ENCODE measurements at regions not wholly inside any gene's neighbourhood (a gene's known extent, or its start where the extent isn't known, plus 50 kb on each side); places are given as distances from the start of the nearest gene placed in this dataset.
A peak's percentile ranks its signal among the peaks of the same experiment; 100 is the strongest.

GRCh38 chr6:9455864-9456658 is 958.8 kb downstream of the TFAP2A start:
- no peaks in the 10 kb centered on the region for H3K27me3 ChIP-seq (ENCODE audit: insufficient read depth, low read length)
- H3K9me3 ChIP-seq (ENCODE audit: insufficient read depth, low read depth, low read length): no peaks in the 10 kb centered on the region
- H3K36me3 ChIP-seq (ENCODE audit: insufficient read depth, low read length): no peaks in the 10 kb centered on the region
- FAIRE-seq: no peak
- no peaks in the 10 kb centered on the region for H3K79me2 ChIP-seq (ENCODE audit: insufficient read depth, low read length)
- no peak overlapping the region for H3K4me3 ChIP-seq (ENCODE audit: insufficient read depth, low read depth, low read length)
- no peak overlapping the region for H3K27ac ChIP-seq (ENCODE audit: low read depth, low read length)
- H3K9ac ChIP-seq (ENCODE audit: low read length): no peak overlapping the region
- no peaks in the 10 kb centered on the region for H3K9me3 Mint-ChIP-seq (ENCODE audit: unreplicated experiment)
- H3K4me3 Mint-ChIP-seq (ENCODE audit: unreplicated experiment): no peak overlapping the region
- TF ChIP-seq EZH2 (IDR thresholded peaks at IDR 0.05; ENCODE audit: insufficient read depth, low read length): no peak
- TF ChIP-seq CTCF (IDR thresholded peaks at IDR 0.05; ENCODE audit: insufficient read depth, low read depth, low read length): no peak
- peak overlapping the region; percentile 64 for H2AFZ ChIP-seq (ENCODE audit: low read depth, low read length)
- H3K4me2 ChIP-seq (ENCODE audit: low read length): no peak overlapping the region
- H3K4me1 ChIP-seq (ENCODE audit: insufficient read depth, low read length): no peaks in the 10 kb centered on the region
- no peaks in the 10 kb centered on the region for H3K4me1 Mint-ChIP-seq (ENCODE audit: low read depth, unreplicated experiment)
- H3K36me3 Mint-ChIP-seq (ENCODE audit: low read depth, unreplicated experiment): no peaks in the 10 kb centered on the region
- DNase-seq (ENCODE audit: low read depth): no peak
- no peaks in the 10 kb centered on the region for H3K27me3 Mint-ChIP-seq (ENCODE audit: low read depth, unreplicated experiment)
- H4K20me1 ChIP-seq (ENCODE audit: insufficient read depth, low read length): no peaks in the 10 kb centered on the region
- H3K27ac Mint-ChIP-seq (ENCODE audit: unreplicated experiment): no peak overlapping the region

GRCh38 chr6:9439621-9440330 is 975.1 kb downstream of the TFAP2A start:
- no peaks in the 10 kb centered on the region for H3K36me3 ChIP-seq (ENCODE audit: insufficient read depth, low read length)
- TF ChIP-seq CTCF (IDR thresholded peaks at IDR 0.05; ENCODE audit: insufficient read depth, low read depth, low read length) (no peak), EZH2 (IDR thresholded peaks at IDR 0.05; ENCODE audit: insufficient read depth, low read length) (no peak)
- DNase-seq (ENCODE audit: low read depth): no peak
- H4K20me1 ChIP-seq (ENCODE audit: insufficient read depth, low read length): no peaks in the 10 kb centered on the region
- H3K4me3 ChIP-seq (ENCODE audit: insufficient read depth, low read depth, low read length): no peak overlapping the region
- H2AFZ ChIP-seq (ENCODE audit: low read depth, low read length): no peak overlapping the region
- H3K79me2 ChIP-seq (ENCODE audit: insufficient read depth, low read length): no peaks in the 10 kb centered on the region
- Mint-ChIP-seq H3K36me3 (ENCODE audit: low read depth, unreplicated experiment) (no peaks in the 10 kb centered on the region), H3K9me3 (ENCODE audit: unreplicated experiment) (peaks cover 7% of the 10 kb centered on the region), H3K4me3 (ENCODE audit: unreplicated experiment) (no peak overlapping the region), H3K4me1 (ENCODE audit: low read depth, unreplicated experiment) (no peaks in the 10 kb centered on the region), H3K27me3 (ENCODE audit: low read depth, unreplicated experiment) (no peaks in the 10 kb centered on the region), H3K27ac (ENCODE audit: unreplicated experiment) (no peak overlapping the region)
- H3K9me3 ChIP-seq (ENCODE audit: insufficient read depth, low read depth, low read length): no peaks in the 10 kb centered on the region
- no peaks in the 10 kb centered on the region for H3K4me1 ChIP-seq (ENCODE audit: insufficient read depth, low read length)
- H3K4me2 ChIP-seq (ENCODE audit: low read length): no peak overlapping the region
- no peaks in the 10 kb centered on the region for H3K27me3 ChIP-seq (ENCODE audit: insufficient read depth, low read length)
- H3K9ac ChIP-seq (ENCODE audit: low read length): no peak overlapping the region
- FAIRE-seq: no peak
- no peak overlapping the region for H3K27ac ChIP-seq (ENCODE audit: low read depth, low read length)

- H4K20me1 ChIP-seq (ENCODE audit: insufficient read depth, low read length): no peaks in the 10 kb centered on the region
- Mint-ChIP-seq H3K27me3 (ENCODE audit: low read depth, unreplicated experiment) (no peaks in the 10 kb centered on the region), H3K36me3 (ENCODE audit: low read depth, unreplicated experiment) (no peaks in the 10 kb centered on the region), H3K9me3 (ENCODE audit: unreplicated experiment) (peaks cover under 1% of the 10 kb centered on the region), H3K4me3 (ENCODE audit: unreplicated experiment) (no peak overlapping the region), H3K4me1 (ENCODE audit: low read depth, unreplicated experiment) (no peaks in the 10 kb centered on the region), H3K27ac (ENCODE audit: unreplicated experiment) (no peak overlapping the region)
- no peaks in the 10 kb centered on the region for H3K27me3 ChIP-seq (ENCODE audit: insufficient read depth, low read length)
- no peaks in the 10 kb centered on the region for H3K4me1 ChIP-seq (ENCODE audit: insufficient read depth, low read length)
- no peak overlapping the region for H2AFZ ChIP-seq (ENCODE audit: low read depth, low read length)
- no peak overlapping the region for H3K27ac ChIP-seq (ENCODE audit: low read depth, low read length)
- H3K4me2 ChIP-seq (ENCODE audit: low read length): no peak overlapping the region
- no peaks in the 10 kb centered on the region for H3K79me2 ChIP-seq (ENCODE audit: insufficient read depth, low read length)
- no peaks in the 10 kb centered on the region for H3K36me3 ChIP-seq (ENCODE audit: insufficient read depth, low read length)
- H3K4me3 ChIP-seq (ENCODE audit: insufficient read depth, low read depth, low read length): no peak overlapping the region
- no peaks in the 10 kb centered on the region for H3K9me3 ChIP-seq (ENCODE audit: insufficient read depth, low read depth, low read length)
- DNase-seq (ENCODE audit: low read depth) (peak; percentile 31), FAIRE-seq (no peak)
- H3K9ac ChIP-seq (ENCODE audit: low read length): no peak overlapping the region
- TF ChIP-seq CTCF (IDR thresholded peaks at IDR 0.05; ENCODE audit: insufficient read depth, low read depth, low read length): no peak
- no peak for TF ChIP-seq EZH2 (IDR thresholded peaks at IDR 0.05; ENCODE audit: insufficient read depth, low read length)
These were observed 977.0 kb downstream of the TFAP2A start for GRCh38 chr6:9437836-9438235.
